SU-DHL-6 (cell line): ENCODE measurements at regions not wholly inside any gene's neighbourhood (a gene's known extent, or its start where the extent isn't known, plus 50 kb on each side); places are given as distances from the start of the nearest gene placed in this dataset.

Experiments
- EZH2phosphoT487 ChIP-seq: fragments of 200-600 bp; sonication (generic), shearing (Covaris generic); conservative IDR thresholded peaks from 2 replicates; pipeline ENCODE4 v1.6.1; 2018; ENCODE audit warnings: mild to moderate bottlenecking, antibody characterized with exemption, low read length, moderate library complexity, mixed read lengths
- TF ChIP-seq, protein P1 (sequence below): fragments of 200-600 bp; sonication (generic); IDR thresholded peaks from one replicate; pipeline ENCODE4 v1.5.1; 2017; ENCODE audit warnings: antibody characterized with exemption, mild to moderate bottlenecking, low read length, moderate library complexity; ENCODE audit not compliant: insufficient read depth, poor library complexity, severe bottlenecking

DNA sequence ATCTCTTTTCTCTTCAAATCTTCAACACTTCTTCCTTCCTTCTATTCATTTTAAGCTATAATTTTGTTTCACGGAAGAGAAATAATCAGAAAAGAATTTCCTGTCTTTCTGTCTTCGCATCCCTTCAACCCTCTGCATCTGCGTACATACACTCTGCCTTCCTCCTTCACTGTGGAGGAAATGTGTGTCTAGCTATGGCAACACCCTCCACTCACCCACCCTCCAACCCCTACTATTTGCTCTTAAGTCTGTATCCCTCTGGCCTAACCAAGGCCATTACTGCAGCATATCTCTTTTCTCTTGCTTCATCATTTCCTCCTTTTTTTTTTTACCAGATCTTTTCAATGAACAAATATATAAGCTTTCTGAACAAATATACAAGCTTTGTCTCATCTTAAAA lies 105.7 kb upstream of the NUDT12 start:
- TF ChIP-seq, protein P1, sequence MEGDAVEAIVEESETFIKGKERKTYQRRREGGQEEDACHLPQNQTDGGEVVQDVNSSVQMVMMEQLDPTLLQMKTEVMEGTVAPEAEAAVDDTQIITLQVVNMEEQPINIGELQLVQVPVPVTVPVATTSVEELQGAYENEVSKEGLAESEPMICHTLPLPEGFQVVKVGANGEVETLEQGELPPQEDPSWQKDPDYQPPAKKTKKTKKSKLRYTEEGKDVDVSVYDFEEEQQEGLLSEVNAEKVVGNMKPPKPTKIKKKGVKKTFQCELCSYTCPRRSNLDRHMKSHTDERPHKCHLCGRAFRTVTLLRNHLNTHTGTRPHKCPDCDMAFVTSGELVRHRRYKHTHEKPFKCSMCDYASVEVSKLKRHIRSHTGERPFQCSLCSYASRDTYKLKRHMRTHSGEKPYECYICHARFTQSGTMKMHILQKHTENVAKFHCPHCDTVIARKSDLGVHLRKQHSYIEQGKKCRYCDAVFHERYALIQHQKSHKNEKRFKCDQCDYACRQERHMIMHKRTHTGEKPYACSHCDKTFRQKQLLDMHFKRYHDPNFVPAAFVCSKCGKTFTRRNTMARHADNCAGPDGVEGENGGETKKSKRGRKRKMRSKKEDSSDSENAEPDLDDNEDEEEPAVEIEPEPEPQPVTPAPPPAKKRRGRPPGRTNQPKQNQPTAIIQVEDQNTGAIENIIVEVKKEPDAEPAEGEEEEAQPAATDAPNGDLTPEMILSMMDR: no peak
- TF ChIP-seq EZH2phosphoT487: no peak
